ENCODE measurements at regions not wholly inside any gene's neighbourhood (a gene's known extent, or its start where the extent isn't known, plus 50 kb on each side); places are given as distances from the start of the nearest gene placed in this dataset.

- no peak overlapping the region for H3K4me3 ChIP-seq (ENCODE audit: low read depth, low read length)
- no peak for DNase-seq (ENCODE audit: low read depth)
- TF ChIP-seq CTCF (IDR thresholded peaks at IDR 0.05; ENCODE audit: low read depth, low read length, missing control alignments): no peak
- in situ Hi-C loops (cut with HindIII; ENCODE audit: low sequenced_read_pairs): loop anchor here (25.0 kb wide), 1 partner anchor 378 kb away; the partner anchor contains the start of gene NTS
Measured at GRCh38 chr12:85484387-85484786, 204.4 kb downstream of the ALX1 start.

GRCh38 chr12:85489194-85489593 is 209.2 kb downstream of the ALX1 start:
- in situ Hi-C loops (cut with HindIII; ENCODE audit: low sequenced_read_pairs): loop anchor here (25.0 kb wide), 1 partner anchor 373 kb away; the partner anchor contains the start of gene NTS
- no peak for DNase-seq (ENCODE audit: low read depth)
- no peak overlapping the region for H3K4me3 ChIP-seq (ENCODE audit: low read depth, low read length)
- TF ChIP-seq CTCF (IDR thresholded peaks at IDR 0.05; ENCODE audit: low read depth, low read length, missing control alignments): no peak

- no peak for TF ChIP-seq CTCF (IDR thresholded peaks at IDR 0.05; ENCODE audit: low read depth, low read length, missing control alignments)
- H3K4me3 ChIP-seq (ENCODE audit: low read depth, low read length): no peak overlapping the region
- in situ Hi-C loops (cut with HindIII; ENCODE audit: low sequenced_read_pairs): no loop called here
- no peak for DNase-seq (ENCODE audit: low read depth)
Measured at GRCh38 chr12:85504164-85504563, 224.1 kb downstream of the ALX1 start.

- in situ Hi-C loops (cut with HindIII; ENCODE audit: low sequenced_read_pairs): no loop called here
- TF ChIP-seq CTCF (IDR thresholded peaks at IDR 0.05; ENCODE audit: low read depth, low read length, missing control alignments): no peak
- H3K4me3 ChIP-seq (ENCODE audit: low read depth, low read length): no peak overlapping the region
- no peak for DNase-seq (ENCODE audit: low read depth)
Measured at GRCh38 chr12:85504624-85505023, 224.6 kb downstream of the ALX1 start.

- H3K4me3 ChIP-seq (ENCODE audit: low read depth, low read length): no peak overlapping the region
- no peak for TF ChIP-seq CTCF (IDR thresholded peaks at IDR 0.05; ENCODE audit: low read depth, low read length, missing control alignments)
- DNase-seq (ENCODE audit: low read depth): no peak
- in situ Hi-C loops (cut with HindIII; ENCODE audit: low sequenced_read_pairs): no loop called here
Measured at GRCh38 chr12:85507456-85507855, 227.4 kb downstream of the ALX1 start.

GRCh38 chr12:85509081-85509856 is 229.2 kb downstream of the ALX1 start:
- in situ Hi-C loops (cut with HindIII; ENCODE audit: low sequenced_read_pairs): no loop called here

More at GRCh38 chr12:85509081-85509856, 229.2 kb downstream of the ALX1 start:
- no peak overlapping the region for H3K4me3 ChIP-seq (ENCODE audit: low read depth, low read length)
- TF ChIP-seq CTCF (IDR thresholded peaks at IDR 0.05; ENCODE audit: low read depth, low read length, missing control alignments): no peak
- no peak for DNase-seq (ENCODE audit: low read depth)
